Ascending aorta (tissue), 2 donors: ENCODE measurements at regions not wholly inside any gene's neighbourhood (a gene's known extent, or its start where the extent isn't known, plus 50 kb on each side); places are given as distances from the start of the nearest gene placed in this dataset.

Experiments
- DNase-seq, 2 donors: peaks; one replicate each; pipeline ENCODE4 v3.0.0-alpha.2; 2019; ENCODE audit warnings: low spot score in 2 of 2
- H3K27ac ChIP-seq, 2 donors: fragments of 200-600 bp; sonication (generic); one replicate each; pipeline ENCODE4 v1.5.1; 2016 to 2017; ENCODE audit warnings: mild to moderate bottlenecking in 1 of 2
- H3K27me3 ChIP-seq: fragments of 200-600 bp; sonication (generic); one replicate; pipeline ENCODE4 v1.5.1; 2017
- H3K36me3 ChIP-seq, 2 donors: fragments of 200-600 bp; sonication (generic); one replicate each; pipeline ENCODE4 v1.5.1; 2016
- H3K4me1 ChIP-seq, 2 donors: fragments of 200-600 bp; sonication (generic); one replicate each; pipeline ENCODE4 v1.5.1; 2016 to 2017; ENCODE audit warnings: mild to moderate bottlenecking in 1 of 2
- H3K4me3 ChIP-seq, 2 donors: fragments of 200-600 bp; sonication (generic); one replicate each; pipeline ENCODE4 v1.5.1; 2016 to 2017; ENCODE audit warnings: mild to moderate bottlenecking in 1 of 2
- H3K9me3 ChIP-seq, 2 donors: fragments of 200-600 bp; sonication (generic); one replicate each; pipeline ENCODE4 v1.5.1; 2016
- intact Hi-C: fragments of 100-400 bp; cut with DNase I; formaldehyde crosslinking; loops from one replicate; pipeline ENCODE4 v1.15.1; 2023
- TF ChIP-seq, protein P1 (sequence below), 3 experiments: fragments of 200-600 bp in 2 of 3; fragments of 450-650 bp in 1 of 3; sonication (generic) in 2 of 3; IDR thresholded peaks; one replicate each; pipeline ENCODE4 v1.5.1; 2016 to 2019; ENCODE audit warnings: antibody characterized with exemption in 3 of 3, mild to moderate bottlenecking in 1 of 3, moderate library complexity in 1 of 3

- no peaks in the 10 kb centered on the region for H3K36me3 ChIP-seq
- H3K27ac ChIP-seq: no peak overlapping the region
- H3K4me3 ChIP-seq: no peak overlapping the region
- TF ChIP-seq, protein P1, sequence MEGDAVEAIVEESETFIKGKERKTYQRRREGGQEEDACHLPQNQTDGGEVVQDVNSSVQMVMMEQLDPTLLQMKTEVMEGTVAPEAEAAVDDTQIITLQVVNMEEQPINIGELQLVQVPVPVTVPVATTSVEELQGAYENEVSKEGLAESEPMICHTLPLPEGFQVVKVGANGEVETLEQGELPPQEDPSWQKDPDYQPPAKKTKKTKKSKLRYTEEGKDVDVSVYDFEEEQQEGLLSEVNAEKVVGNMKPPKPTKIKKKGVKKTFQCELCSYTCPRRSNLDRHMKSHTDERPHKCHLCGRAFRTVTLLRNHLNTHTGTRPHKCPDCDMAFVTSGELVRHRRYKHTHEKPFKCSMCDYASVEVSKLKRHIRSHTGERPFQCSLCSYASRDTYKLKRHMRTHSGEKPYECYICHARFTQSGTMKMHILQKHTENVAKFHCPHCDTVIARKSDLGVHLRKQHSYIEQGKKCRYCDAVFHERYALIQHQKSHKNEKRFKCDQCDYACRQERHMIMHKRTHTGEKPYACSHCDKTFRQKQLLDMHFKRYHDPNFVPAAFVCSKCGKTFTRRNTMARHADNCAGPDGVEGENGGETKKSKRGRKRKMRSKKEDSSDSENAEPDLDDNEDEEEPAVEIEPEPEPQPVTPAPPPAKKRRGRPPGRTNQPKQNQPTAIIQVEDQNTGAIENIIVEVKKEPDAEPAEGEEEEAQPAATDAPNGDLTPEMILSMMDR (IDR thresholded peaks at IDR 0.05): no peak
- H3K4me1 ChIP-seq: no peaks in the 10 kb centered on the region
- intact Hi-C loops: no loop called here
- no peak for DNase-seq
- H3K9me3 ChIP-seq: no peaks in the 10 kb centered on the region
- H3K27me3 ChIP-seq: no peaks in the 10 kb centered on the region
Observed at GRCh38 chr16:79833559-79833958, 233.0 kb upstream of the MAF start.

- no peaks in the 10 kb centered on the region for H3K9me3 ChIP-seq
- H3K4me1 ChIP-seq: no peaks in the 10 kb centered on the region
- H3K4me3 ChIP-seq: no peak overlapping the region
- H3K27me3 ChIP-seq: no peaks in the 10 kb centered on the region
- H3K27ac ChIP-seq: no peak overlapping the region
- intact Hi-C loops: no loop called here
- no peak for DNase-seq
- TF ChIP-seq, protein P1 (IDR thresholded peaks at IDR 0.05): no peak
- H3K36me3 ChIP-seq: no peaks in the 10 kb centered on the region
Observed at GRCh38 chr16:79826732-79827475, 226.4 kb upstream of the MAF start.

DNA sequence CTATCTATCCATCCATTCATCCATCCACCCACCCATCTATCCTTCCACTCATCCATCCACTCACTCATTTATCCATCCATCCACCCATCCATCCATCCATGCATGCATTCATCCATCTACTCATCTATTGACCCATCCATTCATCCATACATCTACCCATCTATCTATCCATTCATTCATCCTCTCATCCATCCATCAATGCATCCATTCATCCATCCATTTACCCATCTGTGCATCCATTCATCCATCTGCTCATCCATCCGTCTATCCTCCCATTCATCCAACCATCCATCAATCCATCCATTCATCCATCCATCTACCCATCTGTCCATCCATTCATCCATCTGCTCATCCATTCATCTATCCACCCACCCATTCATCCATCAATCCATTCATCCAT lies 224.5 kb upstream of the MAF start:
- TF ChIP-seq, protein P1 (IDR thresholded peaks at IDR 0.05): no peak
- Histone ChIP-seq H3K4me1 (no peaks in the 10 kb centered on the region), H3K27me3 (no peaks in the 10 kb centered on the region), H3K27ac (no peak overlapping the region), H3K4me3 (no peak overlapping the region), H3K9me3 (no peaks in the 10 kb centered on the region), H3K36me3 (no peaks in the 10 kb centered on the region)
- intact Hi-C loops: no loop called here
- no peak for DNase-seq

DNA sequence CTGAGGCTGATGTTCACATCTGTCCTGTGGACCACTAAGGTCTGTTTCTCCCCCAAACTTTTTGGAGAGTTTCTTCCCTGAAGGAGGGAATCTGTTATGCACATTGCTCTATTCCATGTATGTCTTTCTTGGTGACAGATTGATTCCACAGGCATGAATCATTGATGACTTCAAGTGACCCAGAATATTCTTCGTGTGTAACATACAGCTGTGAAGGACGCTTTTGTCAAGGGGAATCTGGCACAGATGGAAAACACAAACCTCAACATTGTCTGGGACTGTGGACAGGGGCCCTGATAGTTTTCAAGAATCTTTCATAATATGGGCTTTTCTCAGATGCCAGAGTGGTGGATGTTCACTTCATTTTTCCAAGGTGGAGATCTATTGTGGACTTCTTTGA lies 223.1 kb upstream of the MAF start:
- Histone ChIP-seq H3K9me3 (no peaks in the 10 kb centered on the region), H3K4me3 (no peak overlapping the region), H3K4me1 (no peaks in the 10 kb centered on the region), H3K27me3 (no peaks in the 10 kb centered on the region), H3K36me3 (no peaks in the 10 kb centered on the region), H3K27ac (no peak overlapping the region)
- TF ChIP-seq, protein P1 (IDR thresholded peaks at IDR 0.05): no peak
- DNase-seq: no peak
- intact Hi-C loops: no loop called here

DNA sequence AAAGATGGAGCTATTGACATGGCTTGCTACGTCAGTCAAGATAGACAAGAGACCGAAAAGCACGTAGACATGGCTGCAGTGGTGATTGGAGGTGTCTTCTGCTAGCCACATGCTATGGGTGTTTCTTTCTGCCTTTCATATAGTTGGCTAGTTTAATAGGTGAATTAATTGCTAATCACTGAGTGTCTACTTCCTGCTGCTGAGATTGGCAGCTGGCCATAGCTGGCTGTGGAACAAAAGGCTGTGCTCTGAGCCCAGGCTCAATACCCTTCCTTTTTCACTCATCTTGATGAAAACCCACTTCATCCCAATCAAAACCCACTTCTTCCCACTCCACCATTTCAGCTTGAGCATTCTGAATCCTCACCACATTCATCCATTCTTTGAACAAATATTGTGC lies 221.4 kb upstream of the MAF start:
- intact Hi-C loops: no loop called here
- no peak for DNase-seq
- Histone ChIP-seq H3K27ac (no peak overlapping the region), H3K4me3 (no peak overlapping the region), H3K9me3 (no peaks in the 10 kb centered on the region), H3K36me3 (no peaks in the 10 kb centered on the region), H3K27me3 (no peaks in the 10 kb centered on the region), H3K4me1 (no peaks in the 10 kb centered on the region)
- TF ChIP-seq, protein P1 (IDR thresholded peaks at IDR 0.05): no peak

GRCh38 chr16:79816081-79816497 lies 215.6 kb upstream of the MAF start:
- Histone ChIP-seq H3K36me3 (no peaks in the 10 kb centered on the region), H3K27me3 (no peaks in the 10 kb centered on the region), H3K4me1 (no peaks in the 10 kb centered on the region), H3K9me3 (no peaks in the 10 kb centered on the region), H3K27ac (no peak overlapping the region), H3K4me3 (no peak overlapping the region)
- DNase-seq: no peak
- intact Hi-C loops: no loop called here
- TF ChIP-seq, protein P1 (IDR thresholded peaks at IDR 0.05): no peak
